H9 (cell line): ENCODE measurements at regions not wholly inside any gene's neighbourhood (a gene's known extent, or its start where the extent isn't known, plus 50 kb on each side); places are given as distances from the start of the nearest gene placed in this dataset.

ENCODE experiments used
- DNase-seq: peaks from one replicate; pipeline ENCODE4 v3.0.0-alpha.2; 2017
- H2AFZ ChIP-seq: one replicate; pipeline ENCODE4 v1.6.1; 2013; ENCODE audit warnings: mild to moderate bottlenecking, low read length, control low read depth, moderate library complexity
- H2AK5ac ChIP-seq: 2 replicates; pipeline ENCODE4 v1.6.1; 2013; ENCODE audit warnings: low read length, control low read depth, mixed read lengths; ENCODE audit not compliant: insufficient read length
- H2BK120ac ChIP-seq: one replicate; pipeline ENCODE4 v1.6.1; 2013; ENCODE audit warnings: low read depth, mild to moderate bottlenecking, low read length, control low read depth, inconsistent platforms; ENCODE audit not compliant: poor library complexity, severe bottlenecking
- H2BK12ac ChIP-seq: 2 replicates; pipeline ENCODE4 v1.6.1; 2013; ENCODE audit warnings: low read length, control low read depth, mixed read lengths, low read depth; ENCODE audit not compliant: insufficient read length
- H2BK15ac ChIP-seq: 2 replicates; pipeline ENCODE4 v1.6.1; 2013; ENCODE audit warnings: low read depth, low read length, control low read depth
- H2BK20ac ChIP-seq: one replicate; pipeline ENCODE4 v1.6.1; 2013; ENCODE audit warnings: low read depth, mild to moderate bottlenecking, low read length, control low read depth, inconsistent platforms; ENCODE audit not compliant: poor library complexity, severe bottlenecking
- H2BK5ac ChIP-seq: 2 replicates; pipeline ENCODE4 v1.6.1; 2013; ENCODE audit warnings: low read length, control low read depth, mixed read lengths; ENCODE audit not compliant: insufficient read length
- H3K14ac ChIP-seq: 2 replicates; pipeline ENCODE4 v1.6.1; 2013; ENCODE audit warnings: low read length, control low read depth; ENCODE audit not compliant: insufficient read depth
- H3K18ac ChIP-seq: 2 replicates; pipeline ENCODE4 v1.6.1; 2013; ENCODE audit warnings: low read depth, mild to moderate bottlenecking, mixed read lengths, low read length, control low read depth; ENCODE audit not compliant: insufficient read length
- H3K23ac ChIP-seq: 2 replicates; pipeline ENCODE4 v1.6.1; 2013; ENCODE audit warnings: low read length, control low read depth, mixed read lengths, low read depth; ENCODE audit not compliant: insufficient read length
- H3K23me2 ChIP-seq: 2 replicates; pipeline ENCODE4 v1.6.1; 2013; ENCODE audit warnings: low read depth, mild to moderate bottlenecking, mixed read lengths, low read length, control low read depth; ENCODE audit not compliant: insufficient read length, poor library complexity, severe bottlenecking
- H3K27ac ChIP-seq: 2 replicates; pipeline ENCODE4 v1.5.1; 2013; ENCODE audit warnings: low read length, control low read depth, mixed read lengths, low read depth; ENCODE audit not compliant: insufficient read length
- H3K27me3 ChIP-seq: 2 replicates; pipeline ENCODE4 v1.6.1; 2013; ENCODE audit warnings: low read length, control low read depth, inconsistent platforms; ENCODE audit not compliant: insufficient read depth
- H3K4ac ChIP-seq: 2 replicates; pipeline ENCODE4 v1.6.1; 2013; ENCODE audit warnings: low read depth, mild to moderate bottlenecking, control low read depth, inconsistent platforms, low read length, moderate library complexity
- H3K4me1 ChIP-seq: 2 replicates; pipeline ENCODE4 v1.6.1; 2013; ENCODE audit warnings: low read length, control low read depth, inconsistent platforms; ENCODE audit not compliant: insufficient read depth
- H3K4me2 ChIP-seq: 2 replicates; pipeline ENCODE4 v1.6.1; 2013; ENCODE audit warnings: low read length, control low read depth, mixed read lengths; ENCODE audit not compliant: insufficient read length, insufficient read depth
- H3K56ac ChIP-seq: 2 replicates; pipeline ENCODE4 v1.6.1; 2013; ENCODE audit warnings: low read depth, mild to moderate bottlenecking, mixed read lengths, low read length, control low read depth; ENCODE audit not compliant: insufficient read length
- H3K79me1 ChIP-seq: 2 replicates; pipeline ENCODE4 v1.6.1; 2013; ENCODE audit warnings: low read depth, mild to moderate bottlenecking, moderate library complexity, low read length, control low read depth, inconsistent platforms; ENCODE audit not compliant: insufficient read depth, poor library complexity, severe bottlenecking
- H3K79me2 ChIP-seq: 2 replicates; pipeline ENCODE4 v1.6.1; 2013; ENCODE audit warnings: low read length, control low read depth, inconsistent platforms; ENCODE audit not compliant: insufficient read depth
- H3K9ac ChIP-seq: 2 replicates; pipeline ENCODE4 v1.6.1; 2013; ENCODE audit warnings: low read length, control low read depth, mixed read lengths; ENCODE audit not compliant: insufficient read length; ENCODE audit errors: extremely low read depth
- H3K9me3 ChIP-seq: one replicate; pipeline ENCODE4 v1.6.1; 2013; ENCODE audit warnings: low read depth, low read length, inconsistent platforms; ENCODE audit not compliant: control insufficient read depth
- H3T11ph ChIP-seq: one replicate; pipeline ENCODE4 v1.6.1; 2013; ENCODE audit warnings: mild to moderate bottlenecking, low read length, control low read depth, inconsistent platforms
- H4K20me1 ChIP-seq: one replicate; pipeline ENCODE4 v1.6.1; 2013; ENCODE audit not compliant: control insufficient read depth, insufficient read length, insufficient read depth
- H4K5ac ChIP-seq: 2 replicates; pipeline ENCODE4 v1.6.1; 2013; ENCODE audit warnings: low read depth, mild to moderate bottlenecking, mixed read lengths, low read length, control low read depth; ENCODE audit not compliant: insufficient read length
- H4K8ac ChIP-seq: replicated peaks from 2 replicates; pipeline ENCODE4 v1.6.1; 2013; ENCODE audit warnings: low read length, control low read depth, mixed read lengths, low read depth; ENCODE audit not compliant: insufficient read length
- H4K91ac ChIP-seq: 2 replicates; pipeline ENCODE4 v1.6.1; 2013; ENCODE audit warnings: low read depth, mild to moderate bottlenecking, moderate library complexity, mixed read lengths, low read length, control low read depth; ENCODE audit not compliant: insufficient read length
- H3K27ac Mint-ChIP-seq, 3 experiments: 2 replicates in 2 of 3; 3 replicates in 1 of 3; pipeline ENCODE4 v1.8.0; 2020 to 2021; ENCODE audit warnings: mixed read lengths in 3 of 3, mild to moderate bottlenecking in 1 of 3, moderate library complexity in 1 of 3
- H3K27me3 Mint-ChIP-seq: 2 replicates; pipeline ENCODE4 v1.8.0; 2021; ENCODE audit warnings: low read depth, mild to moderate bottlenecking, moderate library complexity, mixed read lengths
- H3K36me3 Mint-ChIP-seq, 3 experiments: 2 replicates in 2 of 3; 3 replicates in 1 of 3; pipeline ENCODE4 v1.8.0; 2020 to 2021; ENCODE audit warnings: low read depth in 3 of 3, mixed read lengths in 3 of 3; ENCODE audit not compliant: insufficient read depth in 1 of 3
- H3K4me1 Mint-ChIP-seq, 2 experiments: 2 replicates each; pipeline ENCODE4 v1.8.0; 2020; ENCODE audit warnings: mixed read lengths in 2 of 2
- H3K4me3 Mint-ChIP-seq, 2 experiments: 2 replicates in 1 of 2; 3 replicates in 1 of 2; pipeline ENCODE4 v1.8.0; 2020 to 2021; ENCODE audit warnings: mild to moderate bottlenecking in 2 of 2, mixed read lengths in 2 of 2, moderate library complexity in 1 of 2
- H3K9me3 Mint-ChIP-seq, 2 experiments: 2 replicates in 1 of 2; 3 replicates in 1 of 2; pipeline ENCODE4 v1.8.0; 2020; ENCODE audit warnings: mild to moderate bottlenecking in 2 of 2, mixed read lengths in 2 of 2, moderate library complexity in 1 of 2
- CTCF ChIP-seq: fragments of 200-600 bp; sonication (generic); conservative IDR thresholded peaks from 3 replicates; pipeline ENCODE4 v1.8.0; 2021; ENCODE audit warnings: antibody characterized with exemption, mild to moderate bottlenecking
- WGBS: extraction: QIAGEN DNeasy Blood & Tissue Kit; methylation state at CpG from one replicate; pipeline ENCODE4 v1.1.7; 2013; ENCODE audit warnings: missing lambda C conversion rate, low lambda C conversion rate, mixed read lengths; ENCODE audit not compliant: insufficient read length; ENCODE audit errors: extremely low coverage; 5-methylcytosine and 5-hydroxymethylcytosine counted together

DNA sequence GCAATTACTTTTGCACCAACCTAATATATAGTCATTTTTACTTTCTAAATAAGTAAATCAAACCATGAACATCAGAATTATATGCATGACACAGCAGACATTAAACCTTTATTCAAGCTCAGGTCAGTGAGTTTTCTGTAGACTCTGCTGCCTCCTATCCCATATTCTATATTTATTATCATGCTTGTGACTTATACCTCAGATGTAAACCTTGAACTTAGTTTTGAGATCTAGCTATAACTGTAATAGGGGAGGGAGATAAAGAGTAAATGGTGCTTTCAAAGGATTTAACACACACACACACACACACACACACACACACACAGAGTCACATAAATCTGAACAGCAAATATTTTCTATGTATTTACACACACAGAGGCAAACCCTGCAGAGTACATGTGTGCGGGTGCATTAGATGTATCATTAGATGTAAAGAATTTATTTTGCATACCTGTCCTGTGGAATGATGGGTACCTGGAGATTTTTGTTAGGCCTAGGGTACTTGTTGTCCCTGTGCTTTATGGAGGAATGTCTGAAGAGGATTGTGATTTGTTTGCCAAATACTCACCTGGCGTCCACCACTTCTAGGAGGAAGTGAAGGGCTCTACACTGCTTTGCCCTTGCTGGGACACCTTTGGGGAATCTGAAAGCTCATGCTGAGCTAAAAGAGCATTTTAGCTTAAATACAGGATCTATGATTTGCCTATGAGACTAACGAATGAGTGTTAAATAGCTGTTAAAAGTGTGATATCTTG, 521.9 kb downstream of the KLF5 start:
- Mint-ChIP-seq H3K4me3 (no peak overlapping the region), H3K9me3 (peaks cover 3 to 6% of the 10 kb centered on the region in 2 experiments; a peak in 3 of 5 replicates), H3K27me3 (no peaks in the 10 kb centered on the region), H3K36me3 (no peaks in the 10 kb centered on the region), H3K27ac (no peak overlapping the region; a peak in 1 of 7 replicates), H3K4me1 (peaks cover 4 to 8% of the 10 kb centered on the region in 2 experiments; a peak in 3 of 4 replicates)
- DNase-seq = no peak
- TF ChIP-seq CTCF = no peak
- H3K27me3 ChIP-seq = no peaks in the 10 kb centered on the region
- no peaks in the 10 kb centered on the region for H4K20me1 ChIP-seq
- H2BK12ac ChIP-seq = no peak overlapping the region
- no peak overlapping the region for H2BK5ac ChIP-seq
- H2AFZ ChIP-seq = no peak overlapping the region
- no peak overlapping the region for H3K4me2 ChIP-seq
- no peak overlapping the region for H3K14ac ChIP-seq
- H3K56ac ChIP-seq = no peak overlapping the region
- no peaks in the 10 kb centered on the region for H3K79me2 ChIP-seq
- no peaks in the 10 kb centered on the region for H3K9me3 ChIP-seq
- WGBS = no CpG with 5 or more reads among the region's 3 CpGs
- no peak overlapping the region for H3K9ac ChIP-seq
- H2AK5ac ChIP-seq = no peak overlapping the region
- no peak overlapping the region for H2BK20ac ChIP-seq
- no peak overlapping the region for H4K5ac ChIP-seq
- H3K23me2 ChIP-seq = no peaks in the 10 kb centered on the region
- no peak overlapping the region for H2BK120ac ChIP-seq
- no peak overlapping the region for H3K18ac ChIP-seq
- H4K91ac ChIP-seq = no peak overlapping the region
- H3K4ac ChIP-seq = no peak overlapping the region
- H3T11ph ChIP-seq = no peak overlapping the region
- no peak overlapping the region for H2BK15ac ChIP-seq
- H3K27ac ChIP-seq = no peak overlapping the region
- H4K8ac ChIP-seq = no peak overlapping the region
- no peaks in the 10 kb centered on the region for H3K79me1 ChIP-seq
- H3K23ac ChIP-seq = no peak overlapping the region
- H3K4me1 ChIP-seq = no peaks in the 10 kb centered on the region
